Immature natural killer cell (primary cell): ENCODE measurements at regions not wholly inside any gene's neighbourhood (a gene's known extent, or its start where the extent isn't known, plus 50 kb on each side); places are given as distances from the start of the nearest gene placed in this dataset.

ENCODE experiments used
- DNase-seq, 3 donors: peaks; one replicate each; pipeline ENCODE4 v3.0.0; 2022; ENCODE audit warnings: mixed read lengths in 1 of 3
- H3K27ac Mint-ChIP-seq, 6 donors: one replicate each; pipeline ENCODE4 v1.8.0; 2020; ENCODE audit warnings: mixed read lengths in 6 of 6, mild to moderate bottlenecking in 5 of 6, inconsistent platforms in 4 of 6, moderate library complexity in 3 of 6
- H3K27me3 Mint-ChIP-seq, 3 donors: one replicate each; pipeline ENCODE4 v1.8.0; 2020 to 2021; ENCODE audit warnings: low read depth in 3 of 3, mild to moderate bottlenecking in 3 of 3, mixed read lengths in 3 of 3, moderate library complexity in 3 of 3, inconsistent platforms in 1 of 3
- H3K36me3 Mint-ChIP-seq, 3 donors: one replicate each; pipeline ENCODE4 v1.8.0; 2020; ENCODE audit warnings: mixed read lengths in 3 of 3, inconsistent platforms in 2 of 3, mild to moderate bottlenecking in 2 of 3
- H3K4me1 Mint-ChIP-seq, 2 donors: one replicate each; pipeline ENCODE4 v1.8.0; 2020; ENCODE audit warnings: inconsistent platforms in 2 of 2, mild to moderate bottlenecking in 2 of 2, mixed read lengths in 2 of 2, moderate library complexity in 1 of 2
- H3K4me3 Mint-ChIP-seq, 5 donors: one replicate each; pipeline ENCODE4 v1.8.0; 2020; ENCODE audit warnings: mild to moderate bottlenecking in 5 of 5, mixed read lengths in 5 of 5, inconsistent platforms in 3 of 5, moderate library complexity in 3 of 5
- H3K9me3 Mint-ChIP-seq, 6 donors: one replicate each; pipeline ENCODE4 v1.8.0; 2020; ENCODE audit warnings: mild to moderate bottlenecking in 6 of 6, mixed read lengths in 6 of 6, inconsistent platforms in 4 of 6, moderate library complexity in 3 of 6

DNA sequence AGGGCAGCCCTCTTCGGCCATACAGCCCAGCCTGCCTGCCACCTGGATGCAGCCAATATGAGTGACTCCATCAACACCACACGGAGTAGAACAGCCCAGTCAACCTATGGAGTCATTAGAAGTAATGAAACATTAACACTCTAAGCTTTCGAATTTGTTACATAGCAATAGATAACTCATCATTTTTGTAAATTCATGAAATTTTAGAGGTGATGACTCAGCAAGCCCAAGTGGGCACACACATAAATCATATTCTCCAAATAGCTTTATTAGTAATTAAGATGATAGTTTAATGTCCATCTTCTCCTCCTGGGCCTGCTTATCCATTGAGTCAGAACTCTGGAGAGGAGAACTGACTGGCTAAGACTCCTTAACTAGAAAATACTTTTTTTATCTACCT, 335.0 kb upstream of the KCNH8 start:
- Mint-ChIP-seq H3K27me3 (peaks cover 0 to 12% (median 0%) of the 10 kb centered on the region in 3 donors), H3K4me1 (no peaks in the 10 kb centered on the region), H3K9me3 (no peaks in the 10 kb centered on the region), H3K27ac (no peak overlapping the region), H3K4me3 (no peak overlapping the region), H3K36me3 (no peaks in the 10 kb centered on the region)
- no peak for DNase-seq

DNA sequence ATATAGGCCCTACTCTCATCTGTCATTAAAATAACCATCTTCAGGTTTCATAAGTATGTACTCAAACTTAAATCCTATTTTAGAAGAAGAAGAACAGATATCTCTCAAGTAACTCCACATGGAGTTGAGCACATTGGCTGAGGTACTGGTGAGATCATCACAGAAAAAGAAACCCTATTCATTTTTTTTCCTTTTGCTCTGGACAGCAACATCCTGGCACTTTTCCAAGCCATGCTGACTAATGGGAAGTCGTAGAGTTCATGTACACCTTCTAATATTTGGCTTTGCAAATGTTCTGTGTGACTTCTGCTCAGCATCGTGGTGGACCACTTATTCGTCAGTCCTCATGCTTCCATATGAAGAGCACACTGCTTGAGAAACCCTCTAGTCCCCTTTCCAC, 336.0 kb upstream of the KCNH8 start:
- Mint-ChIP-seq H3K9me3 (no peaks in the 10 kb centered on the region), H3K4me3 (no peak overlapping the region), H3K27me3 (peaks cover 0 to 8% (median 0%) of the 10 kb centered on the region in 3 donors), H3K27ac (no peak overlapping the region), H3K4me1 (no peaks in the 10 kb centered on the region), H3K36me3 (no peaks in the 10 kb centered on the region)
- no peak for DNase-seq

DNA sequence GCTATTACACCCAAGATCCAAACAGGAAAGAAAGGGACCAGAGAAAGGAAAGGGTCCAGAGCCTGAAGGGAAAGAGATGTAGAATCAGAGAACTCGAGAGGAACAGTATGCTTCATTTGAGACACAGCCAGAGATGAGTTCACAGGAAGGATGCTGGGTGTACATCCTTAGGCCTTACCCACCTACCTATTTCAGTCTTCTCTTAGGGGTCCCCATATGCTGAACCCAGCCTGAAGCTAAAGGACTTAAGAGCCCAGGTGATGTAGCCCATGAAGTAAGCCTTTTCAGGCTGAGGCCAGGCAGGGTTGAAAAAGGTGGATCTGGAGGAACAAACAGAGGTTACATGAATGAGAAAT, 338.0 kb upstream of the KCNH8 start:
- Mint-ChIP-seq H3K36me3 (no peaks in the 10 kb centered on the region), H3K27ac (no peak overlapping the region), H3K4me1 (no peaks in the 10 kb centered on the region), H3K27me3 (peaks cover 0 to 4% (median 0%) of the 10 kb centered on the region in 3 donors), H3K4me3 (no peak overlapping the region), H3K9me3 (no peaks in the 10 kb centered on the region)
- no peak for DNase-seq

DNA sequence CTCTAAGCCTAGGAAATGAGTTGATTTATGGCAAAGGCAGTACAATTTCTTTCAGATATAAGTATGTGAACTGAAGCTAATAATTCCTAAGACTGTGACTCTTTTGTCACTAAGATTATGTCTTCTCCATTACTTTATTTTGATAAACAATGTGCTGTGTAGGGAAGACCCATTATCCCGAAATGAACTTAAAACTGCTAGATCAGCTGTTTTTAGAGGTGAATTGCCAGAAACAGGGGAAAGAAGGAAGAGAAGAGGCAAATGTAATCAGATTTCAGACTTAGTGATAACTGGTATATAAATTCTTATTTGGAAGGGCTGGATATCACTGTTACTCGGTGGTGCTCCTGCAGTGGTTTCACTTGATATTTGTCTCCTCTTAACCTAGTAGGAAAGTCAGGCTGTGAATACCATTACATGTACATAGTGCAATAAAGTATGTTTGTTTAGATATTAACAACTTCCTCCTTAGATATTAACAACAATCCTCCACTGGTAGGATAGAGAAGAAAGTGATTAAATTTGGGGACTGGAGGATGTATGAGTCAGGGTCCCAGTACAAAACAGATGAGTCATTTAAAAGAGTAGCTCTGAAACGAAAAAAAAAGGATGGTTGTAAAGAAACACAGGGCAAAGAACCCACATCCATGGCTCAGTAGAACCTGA, 338.5 kb upstream of the KCNH8 start:
- peaks cover 0 to 4% (median 2%) of the 10 kb centered on the region in 3 donors for H3K27me3 Mint-ChIP-seq
- H3K27ac Mint-ChIP-seq: no peak overlapping the region
- H3K9me3 Mint-ChIP-seq: no peaks in the 10 kb centered on the region
- no peaks in the 10 kb centered on the region for H3K36me3 Mint-ChIP-seq
- H3K4me3 Mint-ChIP-seq: no peak overlapping the region
- DNase-seq: no peak
- H3K4me1 Mint-ChIP-seq: no peaks in the 10 kb centered on the region

DNA sequence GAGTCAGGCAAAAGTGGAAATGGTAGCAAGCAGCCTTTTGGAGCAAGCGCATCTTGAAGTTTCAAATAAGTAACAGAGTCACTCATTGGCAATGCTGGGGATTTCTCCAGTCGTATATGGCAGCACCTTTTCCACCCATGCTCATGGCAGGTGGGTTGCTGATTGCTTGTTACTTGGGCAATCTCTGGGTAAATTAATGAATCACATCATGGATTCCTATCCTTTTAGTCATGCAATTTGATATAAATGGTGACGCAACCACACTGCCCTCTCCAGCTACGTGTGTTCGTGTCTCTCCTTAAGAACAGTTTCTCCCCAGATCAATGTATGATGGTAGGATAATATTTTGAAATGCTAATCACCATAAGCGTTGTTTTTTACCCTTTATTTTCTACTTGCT, 339.9 kb upstream of the KCNH8 start:
- peaks cover 0 to 7% (median 2%) of the 10 kb centered on the region in 3 donors for H3K27me3 Mint-ChIP-seq
- H3K4me3 Mint-ChIP-seq: no peak overlapping the region
- DNase-seq: no peak
- H3K36me3 Mint-ChIP-seq: no peaks in the 10 kb centered on the region
- H3K9me3 Mint-ChIP-seq: no peaks in the 10 kb centered on the region
- no peak overlapping the region for H3K27ac Mint-ChIP-seq
- H3K4me1 Mint-ChIP-seq: no peaks in the 10 kb centered on the region

DNA sequence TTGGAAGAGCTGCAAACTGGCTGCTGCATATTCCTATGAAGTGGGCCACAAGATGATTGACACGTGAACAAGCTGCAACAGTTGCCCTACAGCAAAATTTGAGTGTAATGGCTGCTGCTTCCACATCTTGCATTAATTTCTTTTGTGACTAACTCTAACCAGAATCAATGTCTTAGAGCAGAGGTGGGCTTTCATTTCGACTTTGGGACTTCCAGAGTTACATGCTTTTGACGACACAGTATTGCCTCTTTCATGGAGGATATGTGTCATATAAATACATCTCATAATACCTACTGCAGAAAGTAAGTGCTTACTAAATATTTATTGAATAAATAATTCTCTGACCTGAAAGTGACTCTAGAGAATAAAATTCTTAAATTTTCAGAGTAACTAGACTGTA, 340.7 kb upstream of the KCNH8 start:
- Mint-ChIP-seq H3K27me3 (peaks cover 0 to 7% (median 2%) of the 10 kb centered on the region in 3 donors), H3K9me3 (no peaks in the 10 kb centered on the region)

DNA sequence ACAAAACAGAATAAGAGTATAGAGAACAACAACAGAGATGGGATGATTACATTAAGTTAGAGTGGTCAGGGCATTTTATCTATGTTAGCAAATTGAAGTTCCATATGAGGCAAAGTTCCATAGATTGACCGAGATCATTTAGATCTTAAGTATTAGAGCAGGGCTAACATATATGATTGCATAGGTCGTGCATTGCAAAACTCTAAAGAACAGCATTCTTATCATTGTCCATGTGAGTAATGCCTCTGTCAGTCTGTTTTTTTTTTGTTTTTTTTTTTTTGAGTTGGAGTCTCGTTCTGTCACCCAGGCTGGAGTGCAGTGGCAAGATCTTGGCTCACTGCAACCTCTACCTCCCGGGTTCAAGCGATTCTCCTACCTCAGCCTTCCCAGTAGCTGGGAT, 341.7 kb upstream of the KCNH8 start:
- Mint-ChIP-seq H3K27me3 (peaks cover 0 to 8% (median 2%) of the 10 kb centered on the region in 3 donors), H3K36me3 (peaks cover 0 to 3% (median 0%) of the 10 kb centered on the region in 3 donors), H3K27ac (no peak overlapping the region), H3K4me3 (no peak overlapping the region), H3K4me1 (no peaks in the 10 kb centered on the region), H3K9me3 (no peaks in the 10 kb centered on the region)
- DNase-seq: no peak

More for the DNA sequence above, 340.7 kb upstream of the KCNH8 start:
- no peak overlapping the region for H3K4me3 Mint-ChIP-seq
- no peak overlapping the region for H3K27ac Mint-ChIP-seq
- H3K4me1 Mint-ChIP-seq: no peaks in the 10 kb centered on the region
- DNase-seq: no peak
- H3K36me3 Mint-ChIP-seq: no peaks in the 10 kb centered on the region

DNA sequence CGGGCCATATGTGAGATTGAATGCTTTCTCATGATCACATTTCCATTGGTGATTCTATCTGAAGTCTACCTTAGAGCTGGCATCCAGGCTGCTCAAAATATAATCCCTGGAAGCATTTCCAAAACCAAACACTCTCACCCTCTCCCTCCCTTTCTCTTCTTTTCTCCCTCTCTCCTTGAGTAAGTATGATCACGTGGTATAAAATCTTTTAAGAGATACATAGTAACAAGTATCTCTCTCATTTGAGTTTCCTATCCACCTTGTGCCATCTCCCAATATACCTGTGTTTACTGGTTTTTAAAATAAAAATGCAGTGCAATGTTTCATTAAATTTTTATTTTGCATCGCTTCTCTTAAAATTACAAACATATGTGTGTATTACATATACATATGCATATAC, 350.9 kb upstream of the KCNH8 start:
- H3K4me3 Mint-ChIP-seq: no peak overlapping the region
- H3K36me3 Mint-ChIP-seq: peaks cover 0 to 3% (median 0%) of the 10 kb centered on the region in 3 donors
- H3K4me1 Mint-ChIP-seq: no peaks in the 10 kb centered on the region

DNA sequence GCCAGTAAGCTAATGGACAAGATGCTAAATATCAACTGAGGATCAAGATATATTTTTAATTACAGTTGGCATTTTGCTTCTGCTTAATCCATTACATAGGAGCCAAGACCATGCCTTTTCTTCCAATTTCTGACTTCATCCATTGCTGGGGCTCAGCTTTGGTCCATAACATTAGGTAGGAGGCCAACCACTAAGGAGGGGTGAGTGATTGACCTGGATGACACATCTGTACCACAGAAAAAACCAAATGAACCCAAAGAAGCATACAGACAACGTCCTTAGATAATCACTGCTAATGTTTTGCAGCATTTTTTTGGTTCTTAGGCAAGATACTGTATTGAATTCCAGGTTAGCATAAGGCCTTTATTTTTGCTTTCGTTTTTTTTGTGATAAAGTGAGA, 353.2 kb upstream of the KCNH8 start:
- Mint-ChIP-seq H3K36me3 (no peaks in the 10 kb centered on the region), H3K27me3 (peaks cover 2 to 9% (median 3%) of the 10 kb centered on the region in 3 donors), H3K27ac (no peak overlapping the region), H3K9me3 (peaks cover 0 to 2% (median 0%) of the 10 kb centered on the region in 6 donors), H3K4me1 (no peaks in the 10 kb centered on the region), H3K4me3 (no peak overlapping the region)
- no peak for DNase-seq

More for the DNA sequence above, 350.9 kb upstream of the KCNH8 start:
- DNase-seq: no peak
- Mint-ChIP-seq H3K9me3 (peaks cover 0 to 2% (median 0%) of the 10 kb centered on the region in 6 donors), H3K27me3 (peaks cover 2 to 14% (median 2%) of the 10 kb centered on the region in 3 donors), H3K27ac (no peak overlapping the region)

DNA sequence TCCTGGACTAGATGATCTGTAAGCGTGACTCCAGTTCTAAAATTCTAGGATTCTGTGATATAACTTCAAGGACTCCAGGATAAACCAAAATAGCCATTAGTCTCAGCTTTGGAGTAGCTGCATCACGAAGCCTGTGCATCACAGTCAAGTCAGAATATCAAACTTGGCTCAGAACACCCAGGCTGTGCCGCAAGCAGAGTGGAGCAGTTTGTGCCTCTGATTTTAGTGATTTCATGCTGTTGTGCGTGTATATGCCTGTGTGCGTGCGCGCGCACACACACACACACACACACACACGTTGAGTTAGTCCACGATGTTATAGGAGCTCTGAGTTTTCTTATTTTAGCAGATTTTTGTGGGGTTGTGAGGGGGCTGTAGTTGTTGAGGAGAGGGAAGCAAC, 356.6 kb upstream of the KCNH8 start:
- Mint-ChIP-seq H3K4me3 (no peak overlapping the region), H3K27me3 (peaks cover 0 to 5% (median 1%) of the 10 kb centered on the region in 3 donors), H3K9me3 (no peaks in the 10 kb centered on the region), H3K36me3 (no peaks in the 10 kb centered on the region), H3K4me1 (no peaks in the 10 kb centered on the region), H3K27ac (no peak overlapping the region)
- no peak for DNase-seq

DNA sequence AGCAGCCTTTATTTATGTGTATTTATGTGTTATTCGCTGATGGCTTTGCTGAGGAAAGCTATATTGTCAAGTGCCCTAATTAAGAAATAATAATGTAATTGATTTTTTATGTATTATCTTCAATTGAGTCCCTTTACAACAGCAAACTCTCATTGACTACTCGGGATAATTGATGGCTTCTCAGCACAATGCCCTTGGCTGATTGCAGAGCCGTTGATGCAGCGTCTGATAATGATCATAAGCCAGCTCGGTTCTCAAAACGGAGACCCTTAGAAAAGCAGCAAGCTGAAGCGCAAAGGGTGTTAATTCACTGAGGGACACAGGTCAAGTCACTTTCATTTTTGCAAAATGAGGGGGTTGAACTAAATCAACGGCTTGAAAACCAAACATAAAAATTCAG, 357.1 kb upstream of the KCNH8 start:
- Mint-ChIP-seq H3K27ac (no peak overlapping the region), H3K4me3 (no peak overlapping the region), H3K27me3 (peaks cover 0 to 5% (median 1%) of the 10 kb centered on the region in 3 donors), H3K4me1 (no peaks in the 10 kb centered on the region), H3K36me3 (no peaks in the 10 kb centered on the region), H3K9me3 (no peaks in the 10 kb centered on the region)
- DNase-seq: no peak

DNA sequence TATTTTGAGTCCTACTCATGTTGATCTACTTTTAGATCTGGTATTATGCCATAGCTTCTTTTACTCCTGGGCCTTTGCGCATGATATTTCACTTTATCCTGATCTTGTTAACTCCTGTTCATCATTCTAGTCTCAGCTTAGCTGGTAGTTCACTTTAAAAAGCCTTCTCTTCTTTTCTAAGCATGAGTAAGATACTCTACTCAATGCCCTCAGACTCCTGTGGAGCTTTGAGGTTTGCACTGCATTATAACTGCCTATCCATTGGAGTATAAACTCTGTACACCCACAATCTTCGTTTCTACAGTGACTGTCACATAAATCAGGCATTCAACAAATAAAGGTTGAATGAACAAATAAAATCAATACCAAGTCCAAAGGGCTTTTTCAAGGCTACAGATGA, 357.9 kb upstream of the KCNH8 start:
- Mint-ChIP-seq H3K36me3 (no peaks in the 10 kb centered on the region), H3K27ac (no peak overlapping the region), H3K4me3 (no peak overlapping the region)

DNA sequence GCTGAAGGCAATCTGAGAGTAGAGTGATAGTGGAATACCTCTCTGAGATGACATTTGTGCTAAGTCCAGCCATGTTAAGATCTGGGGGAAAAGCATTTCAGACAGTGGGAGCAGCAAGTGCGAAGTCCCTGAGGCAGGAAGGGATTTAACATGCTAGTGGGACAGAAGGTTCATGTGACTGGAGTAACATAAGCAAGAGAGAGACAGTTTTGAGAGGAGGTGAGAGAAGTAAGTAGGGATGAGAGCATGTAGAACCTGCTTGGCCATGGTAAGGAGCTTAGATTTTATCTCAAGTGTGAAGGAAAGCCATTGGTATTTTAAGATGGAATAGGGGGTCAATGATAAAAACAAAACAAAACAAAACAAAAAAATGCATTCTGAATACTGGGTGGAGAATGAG, 358.6 kb upstream of the KCNH8 start:
- DNase-seq: no peak
- Mint-ChIP-seq H3K36me3 (no peaks in the 10 kb centered on the region), H3K27me3 (peaks cover 0 to 1% (median 0%) of the 10 kb centered on the region in 3 donors), H3K27ac (no peak overlapping the region), H3K4me1 (no peaks in the 10 kb centered on the region), H3K4me3 (no peak overlapping the region), H3K9me3 (no peaks in the 10 kb centered on the region)

More for the DNA sequence above, 357.9 kb upstream of the KCNH8 start:
- Mint-ChIP-seq H3K9me3 (no peaks in the 10 kb centered on the region), H3K4me1 (no peaks in the 10 kb centered on the region), H3K27me3 (peaks cover 0 to 1% (median 0%) of the 10 kb centered on the region in 3 donors)
- no peak for DNase-seq

DNA sequence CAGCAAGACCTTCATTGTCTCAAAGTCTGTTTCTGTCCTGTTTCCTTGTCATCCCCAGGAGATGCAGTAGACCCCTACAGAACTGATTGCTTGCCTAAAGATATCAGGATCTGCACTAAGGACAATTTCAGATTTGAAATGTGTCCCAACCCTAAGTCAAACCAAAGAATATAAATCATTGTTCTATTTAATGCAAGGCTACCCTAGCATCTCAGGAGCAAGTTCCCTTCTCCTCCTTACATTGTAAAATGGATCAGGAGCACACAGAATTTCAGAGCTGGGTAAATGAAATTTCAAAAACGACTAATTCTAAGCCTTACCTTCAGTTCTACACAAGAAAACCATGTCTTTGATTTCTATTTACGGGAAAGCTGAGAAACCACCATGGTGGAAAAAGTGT, 360.9 kb upstream of the KCNH8 start:
- Mint-ChIP-seq H3K9me3 (no peaks in the 10 kb centered on the region), H3K4me3 (no peak overlapping the region), H3K4me1 (no peaks in the 10 kb centered on the region), H3K36me3 (no peaks in the 10 kb centered on the region), H3K27ac (no peak overlapping the region), H3K27me3 (peaks cover 0 to 1% (median 0%) of the 10 kb centered on the region in 3 donors)
- DNase-seq: no peak

DNA sequence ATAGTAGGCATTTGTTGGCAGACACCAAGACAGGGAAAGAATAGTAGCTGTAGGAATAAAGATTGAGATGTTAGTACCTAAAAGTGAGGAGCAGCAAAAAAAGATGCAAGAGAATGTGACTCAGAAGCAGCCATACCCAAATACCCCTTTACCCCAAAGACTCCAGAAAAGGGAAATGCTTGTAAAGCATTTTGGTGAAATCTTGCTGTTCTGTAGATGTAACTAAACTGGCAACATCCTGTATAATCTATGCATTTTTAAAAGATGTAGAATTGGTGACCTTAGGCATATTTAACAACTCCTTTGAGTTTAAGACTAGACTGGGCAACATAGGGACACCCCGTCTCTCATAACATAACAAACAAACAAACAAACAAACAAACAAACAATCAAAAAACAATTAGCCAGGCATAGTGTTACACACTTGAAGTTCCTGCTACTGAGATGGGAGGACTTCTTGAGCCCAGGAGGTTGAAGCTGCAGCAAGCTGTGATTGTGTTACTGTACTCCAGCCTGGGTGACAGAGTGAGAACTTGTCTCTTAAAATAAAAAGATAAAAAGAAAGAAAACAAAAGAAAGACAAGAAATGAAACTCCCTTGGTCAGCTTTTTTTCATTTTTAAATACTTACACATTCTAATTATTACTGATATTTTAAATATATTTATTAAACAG, 361.5 kb upstream of the KCNH8 start:
- no peaks in the 10 kb centered on the region for H3K9me3 Mint-ChIP-seq
- no peak overlapping the region for H3K4me3 Mint-ChIP-seq
- peak overlapping the region in 2 of 6 donors; percentile 13 to 47 for H3K27ac Mint-ChIP-seq
- H3K36me3 Mint-ChIP-seq: no peaks in the 10 kb centered on the region
- peaks cover 0 to 1% (median 0%) of the 10 kb centered on the region in 3 donors for H3K27me3 Mint-ChIP-seq
- no peak for DNase-seq
- no peaks in the 10 kb centered on the region for H3K4me1 Mint-ChIP-seq
